ENCODE measurements at regions not wholly inside any gene's neighbourhood (a gene's known extent, or its start where the extent isn't known, plus 50 kb on each side); places are given as distances from the start of the nearest gene placed in this dataset.
A peak's percentile ranks its signal among the peaks of the same experiment; 100 is the strongest.

- DNase-seq, result no peak
Measured at GRCh38 chr10:128222332-128222849, 96.2 kb upstream of the MKI67 start.

- DNase-seq, result no peak
Measured at GRCh38 chr10:128230401-128230800, 104.2 kb upstream of the MKI67 start.

- DNase-seq, result no peak
Measured at GRCh38 chr10:128233422-128233821, 107.2 kb upstream of the MKI67 start.

- no peak for DNase-seq
Measured at GRCh38 chr10:128237710-128238109, 111.5 kb upstream of the MKI67 start.

GRCh38 chr10:128241023-128241422, 114.8 kb upstream of the MKI67 start:
- DNase-seq, result no peak

- no peak for DNase-seq
Measured at GRCh38 chr10:128242641-128243040, 116.4 kb upstream of the MKI67 start.

GRCh38 chr10:128245026-128245425, 118.8 kb upstream of the MKI67 start:
- DNase-seq, result no peak

- no peak for DNase-seq
Measured at GRCh38 chr10:128247576-128247975, 121.4 kb upstream of the MKI67 start.

GRCh38 chr10:128254476-128254875, 128.3 kb upstream of the MKI67 start:
- DNase-seq, result no peak

- DNase-seq, result no peak
Measured at GRCh38 chr10:128257428-128257827, 131.2 kb upstream of the MKI67 start.

- DNase-seq, result no peak
Measured at GRCh38 chr10:128258421-128258976, 132.3 kb upstream of the MKI67 start.

- peak; percentile 27 for DNase-seq
Measured at GRCh38 chr10:128263891-128264688, 137.9 kb upstream of the MKI67 start.

GRCh38 chr10:128265596-128265995, 139.4 kb upstream of the MKI67 start:
- DNase-seq, result no peak

- no peak for DNase-seq
Measured at GRCh38 chr10:128267581-128267980, 141.4 kb upstream of the MKI67 start.

GRCh38 chr10:128268015-128268722, 141.9 kb upstream of the MKI67 start:
- peak; percentile 41 for DNase-seq

GRCh38 chr10:128274938-128275337, 148.7 kb upstream of the MKI67 start:
- DNase-seq, result peak; percentile 15

- no peak for DNase-seq
Measured at GRCh38 chr10:128275388-128276177, 149.4 kb upstream of the MKI67 start.

- no peak for DNase-seq
Measured at GRCh38 chr10:128277267-128277840, 151.1 kb upstream of the MKI67 start.

GRCh38 chr10:128278362-128278761, 152.1 kb upstream of the MKI67 start:
- DNase-seq, result no peak

GRCh38 chr10:128280271-128280670, 154.0 kb upstream of the MKI67 start:
- DNase-seq, result no peak

GRCh38 chr10:128281343-128281742, 155.1 kb upstream of the MKI67 start:
- DNase-seq, result no peak

GRCh38 chr10:128281861-128282260, 155.6 kb upstream of the MKI67 start:
- DNase-seq, result no peak
